Hepatocyte (in vitro differentiated cells): ENCODE measurements at regions not wholly inside any gene's neighbourhood (a gene's known extent, or its start where the extent isn't known, plus 50 kb on each side); places are given as distances from the start of the nearest gene placed in this dataset.

ENCODE experiments used
- DNase-seq: peaks from one replicate; pipeline ENCODE4 v3.0.0-alpha.2; 2016; ENCODE audit warnings: low spot score
- H2AFZ ChIP-seq: fragments of 200-600 bp; sonication (generic); 2 replicates; pipeline ENCODE4 v1.6.0; 2016; ENCODE audit warnings: antibody characterized with exemption, mild to moderate bottlenecking
- H3K27ac ChIP-seq: fragments of 200-600 bp; sonication (generic); 2 replicates; pipeline ENCODE4 v1.5.1; 2016; ENCODE audit warnings: mild to moderate bottlenecking
- H3K27me3 ChIP-seq: fragments of 200-600 bp; sonication (generic); 2 replicates; pipeline ENCODE4 v1.6.1; 2016
- H3K36me3 ChIP-seq: fragments of 200-600 bp; sonication (generic); replicated peaks from 2 replicates; pipeline ENCODE4 v1.5.1; 2016; ENCODE audit warnings: low read depth; ENCODE audit not compliant: insufficient read depth
- H3K4me1 ChIP-seq: fragments of 200-600 bp; sonication (generic); 2 replicates; pipeline ENCODE4 v1.5.1; 2016; ENCODE audit warnings: mild to moderate bottlenecking, moderate library complexity; ENCODE audit not compliant: insufficient read depth
- H3K4me2 ChIP-seq: fragments of 200-600 bp; sonication (generic); 2 replicates; pipeline ENCODE4 v1.6.0; 2016
- H3K4me3 ChIP-seq: fragments of 200-600 bp; sonication (generic); 2 replicates; pipeline ENCODE4 v1.5.1; 2016; ENCODE audit warnings: mild to moderate bottlenecking
- H3K79me2 ChIP-seq: fragments of 200-600 bp; sonication (generic); 2 replicates; pipeline ENCODE4 v1.6.0; 2017; ENCODE audit warnings: mild to moderate bottlenecking
- H3K9me2 ChIP-seq: fragments of 200-600 bp; sonication (generic); replicated peaks from 2 replicates; pipeline ENCODE4 v1.6.0; 2017; ENCODE audit warnings: mild to moderate bottlenecking; ENCODE audit not compliant: insufficient read depth
- H3K9me3 ChIP-seq: fragments of 200-600 bp; sonication (generic); 2 replicates; pipeline ENCODE4 v1.5.1; 2016; ENCODE audit warnings: low read depth, mild to moderate bottlenecking
- H4K20me1 ChIP-seq: fragments of 200-600 bp; sonication (generic); 2 replicates; pipeline ENCODE4 v1.6.0; 2016; ENCODE audit warnings: mild to moderate bottlenecking; ENCODE audit not compliant: insufficient read depth, poor library complexity, severe bottlenecking
- EZH2 ChIP-seq: fragments of 200-600 bp; sonication (generic); IDR thresholded peaks from 2 replicates; pipeline ENCODE4 v1.6.1; 2016; ENCODE audit warnings: antibody characterized with exemption, mild to moderate bottlenecking, borderline replicate concordance
- EZH2phosphoT487 ChIP-seq: fragments of 200-600 bp; sonication (generic); IDR thresholded peaks from one replicate; pipeline ENCODE4 v1.6.1; 2018; ENCODE audit warnings: antibody characterized with exemption, mild to moderate bottlenecking, low read depth, moderate library complexity; ENCODE audit not compliant: unreplicated experiment, severe bottlenecking
- WGBS: methylation state at CpG from one replicate; pipeline ENCODE4 v1.1.6; 2016; ENCODE audit warnings: low lambda C conversion rate; ENCODE audit errors: missing lambda C conversion rate; 5-methylcytosine and 5-hydroxymethylcytosine counted together
- TF ChIP-seq, protein P1 (sequence below): fragments of 200-600 bp; sonication (generic); IDR thresholded peaks from 2 replicates; pipeline ENCODE4 v1.5.1; 2016; ENCODE audit warnings: antibody characterized with exemption, mild to moderate bottlenecking; ENCODE audit not compliant: poor library complexity

- Histone ChIP-seq H3K4me2 (no peak overlapping the region), H4K20me1 (no peaks in the 10 kb centered on the region), H3K4me3 (no peak overlapping the region), H3K4me1 (no peaks in the 10 kb centered on the region), H3K27ac (peak overlapping the region; percentile 46), H2AFZ (no peak overlapping the region), H3K9me3 (no peaks in the 10 kb centered on the region), H3K9me2 (no peaks in the 10 kb centered on the region), H3K79me2 (no peaks in the 10 kb centered on the region), H3K27me3 (no peaks in the 10 kb centered on the region), H3K36me3 (no peaks in the 10 kb centered on the region)
- DNase-seq = no peak
- TF ChIP-seq, protein P1, sequence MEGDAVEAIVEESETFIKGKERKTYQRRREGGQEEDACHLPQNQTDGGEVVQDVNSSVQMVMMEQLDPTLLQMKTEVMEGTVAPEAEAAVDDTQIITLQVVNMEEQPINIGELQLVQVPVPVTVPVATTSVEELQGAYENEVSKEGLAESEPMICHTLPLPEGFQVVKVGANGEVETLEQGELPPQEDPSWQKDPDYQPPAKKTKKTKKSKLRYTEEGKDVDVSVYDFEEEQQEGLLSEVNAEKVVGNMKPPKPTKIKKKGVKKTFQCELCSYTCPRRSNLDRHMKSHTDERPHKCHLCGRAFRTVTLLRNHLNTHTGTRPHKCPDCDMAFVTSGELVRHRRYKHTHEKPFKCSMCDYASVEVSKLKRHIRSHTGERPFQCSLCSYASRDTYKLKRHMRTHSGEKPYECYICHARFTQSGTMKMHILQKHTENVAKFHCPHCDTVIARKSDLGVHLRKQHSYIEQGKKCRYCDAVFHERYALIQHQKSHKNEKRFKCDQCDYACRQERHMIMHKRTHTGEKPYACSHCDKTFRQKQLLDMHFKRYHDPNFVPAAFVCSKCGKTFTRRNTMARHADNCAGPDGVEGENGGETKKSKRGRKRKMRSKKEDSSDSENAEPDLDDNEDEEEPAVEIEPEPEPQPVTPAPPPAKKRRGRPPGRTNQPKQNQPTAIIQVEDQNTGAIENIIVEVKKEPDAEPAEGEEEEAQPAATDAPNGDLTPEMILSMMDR = no peak
- TF ChIP-seq EZH2 (no peak), EZH2phosphoT487 (no peak)
Observed at GRCh38 chr1:55413286-55413685, 198.1 kb upstream of the USP24 start.

DNA sequence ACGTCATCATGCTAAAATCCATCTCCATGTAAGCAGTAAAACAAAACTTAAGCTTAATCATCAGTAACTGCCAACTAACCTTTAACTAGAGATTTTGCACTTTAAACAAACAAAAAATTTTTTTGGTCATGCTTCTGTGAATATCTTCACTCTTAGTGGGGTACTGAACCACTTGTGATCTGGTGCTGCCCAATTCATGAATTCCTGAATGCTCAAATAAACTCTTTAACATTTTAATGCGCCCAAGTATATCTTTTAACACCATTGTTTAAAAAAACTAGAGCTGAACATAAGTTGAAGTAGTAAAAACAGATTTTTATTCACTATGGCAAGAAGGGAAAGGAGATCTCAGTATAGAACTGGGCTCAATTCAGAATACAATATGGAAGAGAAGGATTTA lies 196.9 kb upstream of the USP24 start:
- TF ChIP-seq, protein P1 = no peak
- TF ChIP-seq EZH2 (no peak), EZH2phosphoT487 (no peak)
- Histone ChIP-seq H3K4me1 (no peaks in the 10 kb centered on the region), H3K36me3 (no peaks in the 10 kb centered on the region), H3K4me2 (no peak overlapping the region), H3K79me2 (no peaks in the 10 kb centered on the region), H2AFZ (no peak overlapping the region), H3K27ac (no peak overlapping the region), H4K20me1 (no peaks in the 10 kb centered on the region), H3K4me3 (no peak overlapping the region), H3K27me3 (no peaks in the 10 kb centered on the region), H3K9me2 (no peaks in the 10 kb centered on the region), H3K9me3 (no peaks in the 10 kb centered on the region)
- 98% methylated on average over 2 of the region's 2 CpGs for WGBS
- no peak for DNase-seq

DNA sequence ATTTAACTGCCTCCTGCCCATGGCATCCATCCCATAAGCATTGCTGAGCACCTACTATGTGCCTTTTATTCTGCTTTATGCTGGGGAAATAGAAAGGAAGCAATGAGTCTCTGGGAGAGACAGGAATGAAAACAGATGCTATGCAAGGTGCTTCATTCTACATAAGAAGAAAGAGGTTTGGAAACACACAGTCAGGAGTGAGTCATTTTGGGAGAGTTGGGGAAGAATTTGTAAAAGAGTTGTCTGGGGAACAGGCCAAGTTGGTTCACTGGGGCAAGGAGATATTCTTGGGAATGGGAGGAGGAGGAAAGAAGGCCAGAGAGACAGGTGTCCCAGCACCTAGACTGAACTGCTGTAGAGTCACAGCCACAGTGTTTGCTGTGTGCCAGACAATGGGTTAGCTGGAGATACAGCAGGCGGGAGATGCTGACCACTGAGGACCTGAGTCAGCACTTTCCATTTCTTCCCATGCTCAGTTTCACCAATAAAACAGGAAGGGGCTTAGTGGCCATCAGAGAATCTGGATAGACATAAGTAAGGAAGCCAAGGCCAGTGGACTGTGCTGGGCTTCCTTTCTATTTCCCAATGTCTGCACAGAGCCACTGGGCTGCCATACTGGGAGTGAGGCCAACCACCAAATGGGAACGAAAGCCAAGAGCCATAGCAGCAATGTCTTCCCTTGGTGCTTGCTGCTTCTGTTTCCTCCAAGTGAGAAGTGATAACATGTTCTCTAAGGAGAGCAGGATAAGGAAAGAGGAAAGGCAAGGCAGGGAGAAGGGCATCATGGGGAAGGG lies 187.7 kb upstream of the USP24 start:
- TF ChIP-seq EZH2phosphoT487 (no peak), EZH2 (no peak)
- TF ChIP-seq, protein P1 = no peak
- no peaks in the 10 kb centered on the region for H3K9me2 ChIP-seq
- H3K36me3 ChIP-seq = no peaks in the 10 kb centered on the region
- no peak overlapping the region for H2AFZ ChIP-seq
- H3K4me1 ChIP-seq = peaks cover 6% of the 10 kb centered on the region
- no peaks in the 10 kb centered on the region for H3K27me3 ChIP-seq
- H3K79me2 ChIP-seq = no peaks in the 10 kb centered on the region
- H4K20me1 ChIP-seq = no peaks in the 10 kb centered on the region
- no peak overlapping the region for H3K4me2 ChIP-seq
- no peak for DNase-seq
- H3K9me3 ChIP-seq = no peaks in the 10 kb centered on the region
- H3K27ac ChIP-seq = no peak overlapping the region
- WGBS = 97% methylated on average over 2 of the region's 2 CpGs
- no peak overlapping the region for H3K4me3 ChIP-seq
